ENCODE measurements at regions not wholly inside any gene's neighbourhood (a gene's known extent, or its start where the extent isn't known, plus 50 kb on each side); places are given as distances from the start of the nearest gene placed in this dataset.
"Not testable (repeated sequence)": the region's sequence is repeated elsewhere in the genome, so short reads cannot be mapped to it uniquely, and the experiment has no call there.

DNA sequence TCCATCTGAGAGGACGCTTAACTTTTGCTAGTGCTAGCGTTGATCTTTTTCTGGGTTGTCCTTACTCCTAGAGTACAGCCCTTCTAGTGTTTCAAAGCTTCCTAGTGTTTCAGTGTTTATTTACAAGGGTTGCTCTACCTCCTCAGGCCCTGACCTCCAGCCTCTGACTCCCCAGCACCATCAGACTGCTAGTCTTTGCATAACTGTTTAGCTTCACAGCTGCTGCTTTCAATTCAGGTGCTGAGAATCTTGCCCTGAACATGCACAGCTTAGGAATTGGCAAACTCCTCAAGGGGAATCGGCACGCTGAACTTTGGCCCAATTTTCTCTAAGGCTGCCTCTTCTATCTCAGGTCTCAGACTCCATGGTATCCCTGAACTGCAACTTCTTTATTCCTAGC, 52.9 kb downstream of the OR52B4 start:
- not testable (repeated sequence) for H3K27me3 Mint-ChIP-seq (ENCODE audit: low read depth); H3K4me1 Mint-ChIP-seq

DNA sequence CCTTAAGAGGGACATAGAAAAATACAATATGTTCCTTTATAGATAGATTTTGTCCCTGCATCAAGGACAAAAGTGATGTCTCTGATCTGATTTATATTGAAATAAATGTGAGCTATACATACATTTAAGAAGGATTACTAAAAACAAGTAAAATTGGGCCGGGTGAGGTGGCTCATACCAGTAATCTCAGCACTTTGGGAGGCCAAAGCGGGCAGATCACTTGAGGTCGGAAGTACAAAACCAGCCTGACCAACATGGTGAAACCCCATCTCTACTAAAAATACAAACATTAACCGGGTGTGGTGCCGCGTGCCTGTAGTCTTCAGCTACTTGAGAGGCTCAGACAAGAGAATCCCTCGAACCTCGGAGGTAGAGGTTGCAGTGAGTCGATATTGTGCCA, 91.0 kb downstream of the OR52B4 start:
- not testable (repeated sequence) for H3K4me1 Mint-ChIP-seq; H3K27me3 Mint-ChIP-seq (ENCODE audit: low read depth); H3K9me3 Mint-ChIP-seq; H3K36me3 Mint-ChIP-seq (ENCODE audit: low read depth); H3K4me3 Mint-ChIP-seq; H3K27ac Mint-ChIP-seq

More for the DNA sequence above, 52.9 kb downstream of the OR52B4 start:
- H3K4me3 Mint-ChIP-seq; H3K27ac Mint-ChIP-seq; H3K9me3 Mint-ChIP-seq; H3K36me3 Mint-ChIP-seq (ENCODE audit: low read depth): not testable (repeated sequence)

DNA sequence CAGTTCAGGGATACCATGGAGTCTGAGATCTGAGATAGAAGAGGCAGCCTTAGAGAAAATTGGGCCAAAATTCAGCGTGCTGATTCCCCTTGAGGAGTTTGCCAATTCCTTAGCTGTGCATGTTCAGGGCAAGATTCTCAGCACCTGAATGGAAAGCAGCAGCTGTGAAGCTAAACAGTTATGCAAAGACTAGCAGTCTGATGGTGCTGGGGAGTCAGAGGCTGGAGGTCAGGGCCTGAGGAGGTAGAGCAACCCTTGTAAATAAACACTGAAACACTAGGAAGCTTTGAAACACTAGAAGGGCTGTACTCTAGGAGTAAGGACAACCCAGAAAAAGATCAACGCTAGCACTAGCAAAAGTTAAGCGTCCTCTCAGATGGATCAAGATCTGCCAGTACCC, 117.1 kb downstream of the OR52B4 start:
- H3K27me3 Mint-ChIP-seq (ENCODE audit: low read depth); H3K9me3 Mint-ChIP-seq; H3K4me1 Mint-ChIP-seq; H3K27ac Mint-ChIP-seq; H3K4me3 Mint-ChIP-seq; H3K36me3 Mint-ChIP-seq (ENCODE audit: low read depth): not testable (repeated sequence)

DNA sequence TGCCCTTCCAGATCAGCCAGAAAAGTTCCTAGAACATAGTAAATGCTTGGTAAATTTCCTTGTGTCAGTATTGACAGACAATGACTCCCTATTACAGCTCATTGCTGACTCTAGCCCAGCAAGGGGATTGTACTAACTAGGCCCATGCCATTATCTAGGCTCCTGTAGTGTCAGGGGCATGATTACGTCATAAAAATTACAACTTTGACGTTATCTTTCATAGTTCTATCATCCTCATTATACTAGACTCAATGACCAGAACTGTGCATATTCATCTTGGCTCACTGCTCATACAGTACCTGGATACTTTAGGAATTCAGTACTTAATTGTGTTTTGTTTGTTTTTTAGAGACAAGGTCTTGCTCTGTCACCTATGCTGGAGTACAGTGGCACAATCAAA, 118.7 kb downstream of the OR52B4 start:
- not testable (repeated sequence) for H3K4me1 Mint-ChIP-seq; H3K27me3 Mint-ChIP-seq (ENCODE audit: low read depth); H3K4me3 Mint-ChIP-seq; H3K27ac Mint-ChIP-seq; H3K36me3 Mint-ChIP-seq (ENCODE audit: low read depth); H3K9me3 Mint-ChIP-seq

DNA sequence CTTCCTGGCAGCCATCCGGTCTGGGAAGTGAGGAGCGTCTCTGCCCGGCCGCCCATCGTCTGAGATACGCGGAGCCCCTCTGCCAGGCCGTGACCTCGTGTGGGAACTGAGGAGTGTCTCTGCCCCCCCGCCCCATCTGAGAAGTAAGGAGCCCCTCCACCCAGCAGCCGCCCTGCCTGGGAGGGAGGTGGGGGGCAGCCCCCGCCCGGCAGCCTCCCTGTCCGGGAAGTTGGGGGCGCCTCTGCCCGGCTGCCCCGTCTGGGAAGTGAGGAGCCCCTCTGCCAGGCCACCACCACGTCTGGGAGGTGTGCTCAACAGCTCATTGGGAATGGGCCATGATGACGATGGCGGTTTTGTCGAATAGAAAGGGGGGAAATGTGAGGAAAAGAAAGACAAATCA, 130.4 kb downstream of the OR52B4 start:
- H3K4me1 Mint-ChIP-seq; H3K27ac Mint-ChIP-seq; H3K36me3 Mint-ChIP-seq (ENCODE audit: low read depth); H3K4me3 Mint-ChIP-seq; H3K27me3 Mint-ChIP-seq (ENCODE audit: low read depth); H3K9me3 Mint-ChIP-seq: not testable (repeated sequence)

DNA sequence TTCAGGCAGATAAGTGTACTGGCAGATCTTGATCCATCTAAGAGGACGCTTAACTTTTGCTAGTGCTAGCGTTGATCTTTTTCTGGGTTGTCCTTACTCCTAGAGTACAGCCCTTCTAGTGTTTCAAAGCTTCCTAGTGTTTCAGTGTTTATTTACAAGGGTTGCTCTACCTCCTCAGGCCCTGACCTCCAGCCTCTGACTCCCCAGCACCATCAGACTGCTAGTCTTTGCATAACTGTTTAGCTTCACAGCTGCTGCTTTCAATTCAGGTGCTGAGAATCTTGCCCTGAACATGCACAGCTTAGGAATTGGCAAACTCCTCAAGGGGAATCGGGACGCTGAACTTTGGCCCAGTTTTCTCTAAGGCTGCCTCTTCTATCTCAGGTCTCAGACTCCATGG, 124.3 kb downstream of the RRM1 start:
- H3K9me3 Mint-ChIP-seq; H3K36me3 Mint-ChIP-seq (ENCODE audit: low read depth); H3K4me3 Mint-ChIP-seq; H3K27ac Mint-ChIP-seq; H3K4me1 Mint-ChIP-seq: not testable (repeated sequence)
- H3K27me3 Mint-ChIP-seq (ENCODE audit: low read depth): peaks cover 18% of the 10 kb centered on the region

DNA sequence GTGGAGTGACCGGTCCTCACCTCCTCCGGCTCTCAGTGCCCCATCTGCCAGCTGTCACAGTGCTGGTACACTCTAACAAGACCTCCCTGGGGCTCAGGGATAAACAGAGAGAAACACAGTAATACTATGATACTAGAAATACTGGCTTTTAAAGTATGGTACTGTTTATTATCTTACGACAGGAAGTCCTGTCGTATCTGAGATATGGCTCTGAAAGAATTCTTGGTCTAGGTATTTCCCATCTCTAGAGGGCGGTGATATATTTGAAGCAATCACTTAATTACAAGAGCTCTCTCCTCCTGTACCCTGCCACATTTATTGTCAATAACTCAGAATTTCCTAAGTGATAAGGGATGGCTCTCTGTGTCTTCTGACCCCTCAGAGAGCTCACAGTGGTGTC, 119.1 kb downstream of the RRM1 start:
- TF ChIP-seq, protein P1, sequence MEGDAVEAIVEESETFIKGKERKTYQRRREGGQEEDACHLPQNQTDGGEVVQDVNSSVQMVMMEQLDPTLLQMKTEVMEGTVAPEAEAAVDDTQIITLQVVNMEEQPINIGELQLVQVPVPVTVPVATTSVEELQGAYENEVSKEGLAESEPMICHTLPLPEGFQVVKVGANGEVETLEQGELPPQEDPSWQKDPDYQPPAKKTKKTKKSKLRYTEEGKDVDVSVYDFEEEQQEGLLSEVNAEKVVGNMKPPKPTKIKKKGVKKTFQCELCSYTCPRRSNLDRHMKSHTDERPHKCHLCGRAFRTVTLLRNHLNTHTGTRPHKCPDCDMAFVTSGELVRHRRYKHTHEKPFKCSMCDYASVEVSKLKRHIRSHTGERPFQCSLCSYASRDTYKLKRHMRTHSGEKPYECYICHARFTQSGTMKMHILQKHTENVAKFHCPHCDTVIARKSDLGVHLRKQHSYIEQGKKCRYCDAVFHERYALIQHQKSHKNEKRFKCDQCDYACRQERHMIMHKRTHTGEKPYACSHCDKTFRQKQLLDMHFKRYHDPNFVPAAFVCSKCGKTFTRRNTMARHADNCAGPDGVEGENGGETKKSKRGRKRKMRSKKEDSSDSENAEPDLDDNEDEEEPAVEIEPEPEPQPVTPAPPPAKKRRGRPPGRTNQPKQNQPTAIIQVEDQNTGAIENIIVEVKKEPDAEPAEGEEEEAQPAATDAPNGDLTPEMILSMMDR (IDR thresholded peaks at IDR 0.05; ENCODE audit: unreplicated experiment in 3 of 3): no peak
- no peaks in the 10 kb centered on the region for H3K9me3 Mint-ChIP-seq

DNA sequence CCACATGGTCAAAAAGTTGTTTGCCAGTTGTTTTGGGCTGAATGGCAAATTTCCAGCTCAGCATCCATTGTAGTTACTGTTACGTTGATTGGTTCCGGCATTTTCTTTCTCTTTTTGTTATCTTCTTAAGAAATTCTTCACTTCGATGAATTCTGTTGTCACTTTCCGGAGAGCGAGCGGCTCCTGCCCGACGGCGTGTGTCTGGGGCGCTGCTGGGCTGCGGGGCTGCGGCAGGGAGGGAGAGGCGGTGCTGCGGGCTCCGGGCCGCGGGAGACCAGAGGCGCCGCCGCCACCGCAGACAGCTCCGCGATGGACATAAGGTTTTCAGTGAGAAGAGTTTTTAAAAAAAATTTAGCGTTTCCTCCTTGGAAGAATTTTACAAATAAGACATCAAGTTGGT, 117.4 kb downstream of the RRM1 start:
- no peak overlapping the region for H3K27ac Mint-ChIP-seq
- no peaks in the 10 kb centered on the region for H3K9me3 Mint-ChIP-seq
- TF ChIP-seq, protein P1 (IDR thresholded peaks at IDR 0.05; ENCODE audit: unreplicated experiment in 3 of 3): no peak
- peak overlapping the region in 1 of 3 experiments; percentile 56 for H3K4me3 Mint-ChIP-seq
- no peaks in the 10 kb centered on the region for H3K36me3 Mint-ChIP-seq (ENCODE audit: low read depth)
- no peaks in the 10 kb centered on the region for H3K4me1 Mint-ChIP-seq
- peaks cover 46% of the 10 kb centered on the region for H3K27me3 Mint-ChIP-seq (ENCODE audit: low read depth)

More for the DNA sequence above, 119.1 kb downstream of the RRM1 start:
- Mint-ChIP-seq H3K4me3 (no peak overlapping the region), H3K36me3 (ENCODE audit: low read depth) (no peaks in the 10 kb centered on the region), H3K4me1 (peaks cover 4% of the 10 kb centered on the region), H3K27ac (no peak overlapping the region), H3K27me3 (ENCODE audit: low read depth) (peaks cover 47% of the 10 kb centered on the region)

DNA sequence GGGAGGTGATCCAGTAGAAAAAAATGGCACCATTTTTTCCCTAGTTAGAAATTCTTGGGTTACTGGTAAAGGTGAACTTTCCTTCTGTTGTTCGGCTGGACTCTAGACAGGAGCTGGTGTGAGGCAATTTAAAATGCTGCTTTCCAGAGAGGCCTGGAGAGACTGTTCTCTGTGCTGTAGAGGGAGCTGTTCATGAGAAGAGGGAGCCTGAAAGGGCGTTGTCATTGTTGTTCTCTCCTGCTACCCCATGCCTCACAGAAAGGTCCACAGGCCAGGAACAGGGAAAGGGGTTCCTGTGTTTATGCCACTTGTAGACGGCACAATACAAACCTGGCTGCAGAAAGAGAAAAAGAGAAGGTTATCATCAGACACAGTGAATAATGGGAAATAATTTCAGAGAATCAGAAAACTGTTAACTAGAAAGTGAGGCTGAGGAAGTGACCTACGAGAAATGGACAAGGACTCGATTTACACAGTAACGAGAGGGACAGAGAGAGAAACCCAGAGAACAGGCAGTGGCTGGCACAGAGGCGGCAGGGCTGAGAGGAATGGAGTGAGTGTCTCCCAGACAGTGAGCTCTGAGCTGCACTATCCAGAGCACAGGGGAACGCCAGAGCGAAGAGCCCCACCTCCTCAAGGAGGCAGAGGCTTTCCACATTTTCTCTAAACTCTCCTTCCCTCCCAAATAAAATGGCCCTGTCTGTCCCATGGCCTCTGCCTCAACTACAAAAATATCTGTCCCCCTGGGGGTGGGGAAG, 109.2 kb downstream of the RRM1 start:
- H3K4me1 Mint-ChIP-seq: no peaks in the 10 kb centered on the region
- peaks cover 6% of the 10 kb centered on the region for H3K9me3 Mint-ChIP-seq
- no peak overlapping the region for H3K4me3 Mint-ChIP-seq
- H3K27ac Mint-ChIP-seq: no peak overlapping the region
- TF ChIP-seq, protein P1 (IDR thresholded peaks at IDR 0.05; ENCODE audit: unreplicated experiment in 3 of 3): no peak
- H3K36me3 Mint-ChIP-seq (ENCODE audit: low read depth): peaks cover 4% of the 10 kb centered on the region
- peaks cover under 1% of the 10 kb centered on the region for H3K27me3 Mint-ChIP-seq (ENCODE audit: low read depth)
